HG03060 (cell line): ENCODE measurements at regions not wholly inside any gene's neighbourhood (a gene's known extent, or its start where the extent isn't known, plus 50 kb on each side); places are given as distances from the start of the nearest gene placed in this dataset.
"Not testable (repeated sequence)": the region's sequence is repeated elsewhere in the genome, so short reads cannot be mapped to it uniquely, and the experiment has no call there.

Experiments
- ATAC-seq: cut with Tn5 transposase; IDR thresholded peaks from one replicate; pipeline ENCODE4 v1.9.1; 2021; ENCODE audit warnings: low read depth, moderate number of reproducible peaks; ENCODE audit not compliant: unreplicated experiment

- no peak for ATAC-seq
Measured at GRCh38 chr1:59184365-59184905, 112.5 kb upstream of the FGGY start.

GRCh38 chr1:59185163-59185860 lies 111.6 kb upstream of the FGGY start:
- ATAC-seq = no peak

GRCh38 chr1:59186656-59187055 lies 110.2 kb upstream of the FGGY start:
- ATAC-seq = no peak

GRCh38 chr1:59188413-59189213 lies 108.3 kb upstream of the FGGY start:
- ATAC-seq = no peak

GRCh38 chr1:59193443-59194093 lies 103.3 kb upstream of the FGGY start:
- ATAC-seq = no peak

- ATAC-seq = no peak
Measured at GRCh38 chr1:59194621-59195020, 102.3 kb upstream of the FGGY start.

GRCh38 chr1:59195151-59195550 lies 101.7 kb upstream of the FGGY start:
- ATAC-seq = no peak

- ATAC-seq = no peak
Measured at GRCh38 chr1:59198564-59198963, 98.3 kb upstream of the FGGY start.

- ATAC-seq = no peak
Measured at GRCh38 chr1:59199147-59199546, 97.7 kb upstream of the FGGY start.

GRCh38 chr1:59199719-59200376 lies 97.0 kb upstream of the FGGY start:
- ATAC-seq = no peak

GRCh38 chr1:59201341-59201740 lies 95.6 kb upstream of the FGGY start:
- no peak for ATAC-seq

GRCh38 chr1:59202455-59202854 lies 94.4 kb upstream of the FGGY start:
- no peak for ATAC-seq

- no peak for ATAC-seq
Measured at GRCh38 chr1:59204001-59204400, 92.9 kb upstream of the FGGY start.

- ATAC-seq = not testable (repeated sequence)
Measured at GRCh38 chr1:59206616-59207015, 90.3 kb upstream of the FGGY start.

GRCh38 chr1:59210430-59210829 lies 86.5 kb upstream of the FGGY start:
- ATAC-seq = not testable (repeated sequence)

- ATAC-seq = no peak
Measured at GRCh38 chr1:59212706-59213105, 84.2 kb upstream of the FGGY start.

- no peak for ATAC-seq
Measured at GRCh38 chr1:59214248-59215208, 82.4 kb upstream of the FGGY start.

- no peak for ATAC-seq
Measured at GRCh38 chr1:59215766-59216291, 81.1 kb upstream of the FGGY start.

GRCh38 chr1:59217439-59217838 lies 79.5 kb upstream of the FGGY start:
- not testable (repeated sequence) for ATAC-seq
